ENCODE measurements at regions not wholly inside any gene's neighbourhood (a gene's known extent, or its start where the extent isn't known, plus 50 kb on each side); places are given as distances from the start of the nearest gene placed in this dataset.

DNA sequence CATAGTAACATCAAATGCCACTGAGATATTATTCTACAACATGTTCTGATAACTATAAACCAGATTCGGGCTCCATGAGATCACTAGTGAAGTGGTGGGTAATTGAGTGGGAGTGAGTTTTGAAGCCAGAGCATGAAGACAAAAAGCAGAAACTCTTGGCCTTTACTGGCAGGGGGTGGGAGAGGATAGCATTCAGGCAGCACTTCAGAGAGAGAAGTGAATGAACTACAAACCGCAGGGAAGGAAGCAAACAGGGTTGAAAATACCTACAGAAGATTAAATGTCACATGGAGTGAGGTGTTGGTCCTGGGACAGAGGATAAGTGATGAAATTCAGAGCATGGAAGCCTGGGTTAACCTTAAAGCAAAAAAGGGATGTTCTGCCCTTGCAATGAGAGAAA is 250.0 kb downstream of the EPM2A start:
- Mint-ChIP-seq H3K36me3 (no peaks in the 10 kb centered on the region), H3K9me3 (no peaks in the 10 kb centered on the region), H3K27ac (no peak overlapping the region), H3K27me3 (ENCODE audit: low read depth) (peaks cover 3% of the 10 kb centered on the region), H3K4me1 (no peaks in the 10 kb centered on the region), H3K4me3 (no peak overlapping the region)
- no peak; the same call in 1 of the 2 replicates for ATAC-seq
- no peak for DNase-seq (ENCODE audit: low spot score)
- ChIA-PET CTCF (no interaction called here), POLR2A (no interaction called here)
- no peak for TF ChIP-seq GTF2I (CRISPR knock-in tag; conservative IDR thresholded peaks at IDR 0.05)
- TF ChIP-seq, protein P1, sequence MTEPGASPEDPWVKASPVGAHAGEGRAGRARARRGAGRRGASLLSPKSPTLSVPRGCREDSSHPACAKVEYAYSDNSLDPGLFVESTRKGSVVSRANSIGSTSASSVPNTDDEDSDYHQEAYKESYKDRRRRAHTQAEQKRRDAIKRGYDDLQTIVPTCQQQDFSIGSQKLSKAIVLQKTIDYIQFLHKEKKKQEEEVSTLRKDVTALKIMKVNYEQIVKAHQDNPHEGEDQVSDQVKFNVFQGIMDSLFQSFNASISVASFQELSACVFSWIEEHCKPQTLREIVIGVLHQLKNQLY (CRISPR knock-in tag; IDR thresholded peaks at IDR 0.05), result no peak
- TF ChIP-seq, protein P2, sequence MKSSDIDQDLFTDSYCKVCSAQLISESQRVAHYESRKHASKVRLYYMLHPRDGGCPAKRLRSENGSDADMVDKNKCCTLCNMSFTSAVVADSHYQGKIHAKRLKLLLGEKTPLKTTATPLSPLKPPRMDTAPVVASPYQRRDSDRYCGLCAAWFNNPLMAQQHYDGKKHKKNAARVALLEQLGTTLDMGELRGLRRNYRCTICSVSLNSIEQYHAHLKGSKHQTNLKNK (CRISPR knock-in tag; IDR thresholded peaks at IDR 0.05), result no peak
- no peak for TF ChIP-seq CBFB (CRISPR knock-in tag; IDR thresholded peaks at IDR 0.05; ENCODE audit: low read depth)
- TF ChIP-seq, protein P3, sequence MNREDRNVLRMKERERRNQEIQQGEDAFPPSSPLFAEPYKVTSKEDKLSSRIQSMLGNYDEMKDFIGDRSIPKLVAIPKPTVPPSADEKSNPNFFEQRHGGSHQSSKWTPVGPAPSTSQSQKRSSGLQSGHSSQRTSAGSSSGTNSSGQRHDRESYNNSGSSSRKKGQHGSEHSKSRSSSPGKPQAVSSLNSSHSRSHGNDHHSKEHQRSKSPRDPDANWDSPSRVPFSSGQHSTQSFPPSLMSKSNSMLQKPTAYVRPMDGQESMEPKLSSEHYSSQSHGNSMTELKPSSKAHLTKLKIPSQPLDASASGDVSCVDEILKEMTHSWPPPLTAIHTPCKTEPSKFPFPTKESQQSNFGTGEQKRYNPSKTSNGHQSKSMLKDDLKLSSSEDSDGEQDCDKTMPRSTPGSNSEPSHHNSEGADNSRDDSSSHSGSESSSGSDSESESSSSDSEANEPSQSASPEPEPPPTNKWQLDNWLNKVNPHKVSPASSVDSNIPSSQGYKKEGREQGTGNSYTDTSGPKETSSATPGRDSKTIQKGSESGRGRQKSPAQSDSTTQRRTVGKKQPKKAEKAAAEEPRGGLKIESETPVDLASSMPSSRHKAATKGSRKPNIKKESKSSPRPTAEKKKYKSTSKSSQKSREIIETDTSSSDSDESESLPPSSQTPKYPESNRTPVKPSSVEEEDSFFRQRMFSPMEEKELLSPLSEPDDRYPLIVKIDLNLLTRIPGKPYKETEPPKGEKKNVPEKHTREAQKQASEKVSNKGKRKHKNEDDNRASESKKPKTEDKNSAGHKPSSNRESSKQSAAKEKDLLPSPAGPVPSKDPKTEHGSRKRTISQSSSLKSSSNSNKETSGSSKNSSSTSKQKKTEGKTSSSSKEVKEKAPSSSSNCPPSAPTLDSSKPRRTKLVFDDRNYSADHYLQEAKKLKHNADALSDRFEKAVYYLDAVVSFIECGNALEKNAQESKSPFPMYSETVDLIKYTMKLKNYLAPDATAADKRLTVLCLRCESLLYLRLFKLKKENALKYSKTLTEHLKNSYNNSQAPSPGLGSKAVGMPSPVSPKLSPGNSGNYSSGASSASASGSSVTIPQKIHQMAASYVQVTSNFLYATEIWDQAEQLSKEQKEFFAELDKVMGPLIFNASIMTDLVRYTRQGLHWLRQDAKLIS (CRISPR knock-in tag; IDR thresholded peaks at IDR 0.05; ENCODE audit: borderline replicate concordance), result no peak

DNA sequence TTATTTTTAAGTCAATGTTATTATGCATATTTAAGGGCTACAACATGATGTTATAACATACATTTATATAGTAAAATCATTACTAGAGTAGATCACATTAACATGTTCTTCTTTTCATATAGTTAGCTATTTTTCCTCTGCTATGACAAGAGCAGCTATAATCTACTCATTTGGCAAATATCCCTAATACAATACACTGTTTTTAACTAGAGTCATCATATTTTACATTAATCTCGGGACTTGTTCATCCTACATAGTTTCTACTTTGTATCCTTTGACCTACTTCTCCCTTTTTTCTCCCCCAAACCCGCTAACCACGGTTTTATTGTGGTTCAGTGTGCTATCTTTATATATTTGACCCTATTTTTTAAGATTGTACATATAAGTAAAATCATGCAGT is 249.0 kb downstream of the EPM2A start:
- POLR2A ChIA-PET, result no interaction called here
- H3K27ac Mint-ChIP-seq, result no peak overlapping the region
- CTCF ChIA-PET, result no interaction called here
- H3K4me1 Mint-ChIP-seq, result no peaks in the 10 kb centered on the region
- H3K36me3 Mint-ChIP-seq, result no peaks in the 10 kb centered on the region
- H3K9me3 Mint-ChIP-seq, result no peaks in the 10 kb centered on the region
- no peak overlapping the region for H3K4me3 Mint-ChIP-seq
- DNase-seq (ENCODE audit: low spot score), result no peak
- H3K27me3 Mint-ChIP-seq (ENCODE audit: low read depth), result peaks cover 6% of the 10 kb centered on the region
- ATAC-seq, result no peak
- TF ChIP-seq, protein P4, sequence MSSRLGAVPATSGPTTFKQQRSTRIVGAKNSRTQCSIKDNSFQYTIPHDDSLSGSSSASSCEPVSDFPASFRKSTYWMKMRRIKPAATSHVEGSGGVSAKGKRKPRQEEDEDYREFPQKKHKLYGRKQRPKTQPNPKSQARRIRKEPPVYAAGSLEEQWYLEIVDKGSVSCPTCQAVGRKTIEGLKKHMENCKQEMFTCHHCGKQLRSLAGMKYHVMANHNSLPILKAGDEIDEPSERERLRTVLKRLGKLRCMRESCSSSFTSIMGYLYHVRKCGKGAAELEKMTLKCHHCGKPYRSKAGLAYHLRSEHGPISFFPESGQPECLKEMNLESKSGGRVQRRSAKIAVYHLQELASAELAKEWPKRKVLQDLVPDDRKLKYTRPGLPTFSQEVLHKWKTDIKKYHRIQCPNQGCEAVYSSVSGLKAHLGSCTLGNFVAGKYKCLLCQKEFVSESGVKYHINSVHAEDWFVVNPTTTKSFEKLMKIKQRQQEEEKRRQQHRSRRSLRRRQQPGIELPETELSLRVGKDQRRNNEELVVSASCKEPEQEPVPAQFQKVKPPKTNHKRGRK (CRISPR knock-in tag; IDR thresholded peaks at IDR 0.05; ENCODE audit: borderline replicate concordance), result no peak
- TF ChIP-seq, protein P5, sequence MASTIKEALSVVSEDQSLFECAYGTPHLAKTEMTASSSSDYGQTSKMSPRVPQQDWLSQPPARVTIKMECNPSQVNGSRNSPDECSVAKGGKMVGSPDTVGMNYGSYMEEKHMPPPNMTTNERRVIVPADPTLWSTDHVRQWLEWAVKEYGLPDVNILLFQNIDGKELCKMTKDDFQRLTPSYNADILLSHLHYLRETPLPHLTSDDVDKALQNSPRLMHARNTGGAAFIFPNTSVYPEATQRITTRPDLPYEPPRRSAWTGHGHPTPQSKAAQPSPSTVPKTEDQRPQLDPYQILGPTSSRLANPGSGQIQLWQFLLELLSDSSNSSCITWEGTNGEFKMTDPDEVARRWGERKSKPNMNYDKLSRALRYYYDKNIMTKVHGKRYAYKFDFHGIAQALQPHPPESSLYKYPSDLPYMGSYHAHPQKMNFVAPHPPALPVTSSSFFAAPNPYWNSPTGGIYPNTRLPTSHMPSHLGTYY (CRISPR knock-in tag; IDR thresholded peaks at IDR 0.05), result no peak
- TF ChIP-seq PRRX2 (CRISPR knock-in tag; IDR thresholded peaks at IDR 0.05) (no peak), ATF1 (CRISPR knock-in tag; IDR thresholded peaks at IDR 0.05) (no peak)
- TF ChIP-seq, protein P6, sequence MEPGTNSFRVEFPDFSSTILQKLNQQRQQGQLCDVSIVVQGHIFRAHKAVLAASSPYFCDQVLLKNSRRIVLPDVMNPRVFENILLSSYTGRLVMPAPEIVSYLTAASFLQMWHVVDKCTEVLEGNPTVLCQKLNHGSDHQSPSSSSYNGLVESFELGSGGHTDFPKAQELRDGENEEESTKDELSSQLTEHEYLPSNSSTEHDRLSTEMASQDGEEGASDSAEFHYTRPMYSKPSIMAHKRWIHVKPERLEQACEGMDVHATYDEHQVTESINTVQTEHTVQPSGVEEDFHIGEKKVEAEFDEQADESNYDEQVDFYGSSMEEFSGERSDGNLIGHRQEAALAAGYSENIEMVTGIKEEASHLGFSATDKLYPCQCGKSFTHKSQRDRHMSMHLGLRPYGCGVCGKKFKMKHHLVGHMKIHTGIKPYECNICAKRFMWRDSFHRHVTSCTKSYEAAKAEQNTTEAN (CRISPR knock-in tag; IDR thresholded peaks at IDR 0.05), result no peak
- TF ChIP-seq, protein P7, sequence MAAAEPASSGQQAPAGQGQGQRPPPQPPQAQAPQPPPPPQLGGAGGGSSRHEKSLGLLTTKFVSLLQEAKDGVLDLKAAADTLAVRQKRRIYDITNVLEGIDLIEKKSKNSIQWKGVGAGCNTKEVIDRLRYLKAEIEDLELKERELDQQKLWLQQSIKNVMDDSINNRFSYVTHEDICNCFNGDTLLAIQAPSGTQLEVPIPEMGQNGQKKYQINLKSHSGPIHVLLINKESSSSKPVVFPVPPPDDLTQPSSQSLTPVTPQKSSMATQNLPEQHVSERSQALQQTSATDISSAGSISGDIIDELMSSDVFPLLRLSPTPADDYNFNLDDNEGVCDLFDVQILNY (CRISPR knock-in tag; IDR thresholded peaks at IDR 0.05), result no peak

DNA sequence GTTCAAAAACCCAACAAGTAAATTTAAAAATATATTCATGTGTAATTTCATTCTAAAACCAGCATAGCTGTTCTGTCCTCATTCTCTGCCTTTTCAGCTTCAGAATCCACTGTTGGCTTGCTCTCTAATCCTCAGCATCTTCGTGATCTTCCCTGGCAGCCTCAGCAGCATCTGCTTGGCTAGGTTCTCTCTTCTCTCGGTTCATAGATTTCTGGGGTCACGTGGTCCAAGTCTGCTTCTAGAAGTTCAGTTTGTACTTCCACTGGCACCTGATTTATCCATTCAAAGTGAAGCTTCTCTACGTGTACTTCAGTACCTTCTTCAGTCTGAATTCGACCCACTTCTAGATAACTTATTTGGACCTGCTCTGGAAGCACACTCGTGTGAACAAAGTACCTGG is 245.7 kb downstream of the EPM2A start:
- H3K27ac Mint-ChIP-seq, result no peak overlapping the region
- TF ChIP-seq TP53 (CRISPR knock-in tag; IDR thresholded peaks at IDR 0.05), result no peak
- no peak overlapping the region for H3K4me3 Mint-ChIP-seq
- ATAC-seq (no peak), DNase-seq (ENCODE audit: low spot score) (no peak)
- CTCF ChIA-PET, result no interaction called here
- H3K9me3 Mint-ChIP-seq, result peaks cover 5% of the 10 kb centered on the region
- POLR2A ChIA-PET, result no interaction called here
- no peaks in the 10 kb centered on the region for H3K36me3 Mint-ChIP-seq
- peaks cover 14% of the 10 kb centered on the region for H3K27me3 Mint-ChIP-seq (ENCODE audit: low read depth)
- no peaks in the 10 kb centered on the region for H3K4me1 Mint-ChIP-seq

Measured in WTC11 (cell line).